Suppressor macrophage treated with lipopolysaccharide for 1 hour (primary cell): ENCODE measurements at regions not wholly inside any gene's neighbourhood (a gene's known extent, or its start where the extent isn't known, plus 50 kb on each side); places are given as distances from the start of the nearest gene placed in this dataset.
"Not testable (repeated sequence)": the region's sequence is repeated elsewhere in the genome, so short reads cannot be mapped to it uniquely, and the experiment has no call there.

ENCODE experiments used
- DNase-seq, 3 donors: peaks; one replicate each; pipeline ENCODE4 v3.0.0-alpha.2; 2020 to 2022

- no peak for DNase-seq
Measured at GRCh38 chr20:19835533-19836222, 77.6 kb downstream of the RIN2 start.

- DNase-seq, result no peak
Measured at GRCh38 chr20:19838468-19838867, 80.4 kb downstream of the RIN2 start.

GRCh38 chr20:19839053-19839452 lies 81.0 kb downstream of the RIN2 start:
- DNase-seq, result no peak

GRCh38 chr20:19840111-19840710 lies 82.2 kb downstream of the RIN2 start:
- no peak for DNase-seq

GRCh38 chr20:19841740-19842139 lies 83.7 kb downstream of the RIN2 start:
- DNase-seq, result no peak

- DNase-seq, result not testable (repeated sequence)
Measured at GRCh38 chr20:19844850-19845249, 86.8 kb downstream of the RIN2 start.

- DNase-seq, result no peak
Measured at GRCh38 chr20:19847383-19847782, 89.3 kb downstream of the RIN2 start.

GRCh38 chr20:19849341-19850197 lies 91.5 kb downstream of the RIN2 start:
- peak; percentile 15 to 53 (median 23) for DNase-seq

- no peak for DNase-seq
Measured at GRCh38 chr20:19850198-19850533, 92.1 kb downstream of the RIN2 start.

- DNase-seq, result no peak
Measured at GRCh38 chr20:19851861-19852260, 93.8 kb downstream of the RIN2 start.

GRCh38 chr20:19855416-19855815 lies 97.4 kb downstream of the RIN2 start:
- peak; percentile 56 to 87 (median 65) for DNase-seq

- DNase-seq, result no peak
Measured at GRCh38 chr20:19858466-19859371, 100.7 kb downstream of the RIN2 start.

- no peak for DNase-seq
Measured at GRCh38 chr20:19859444-19859843, 101.4 kb downstream of the RIN2 start.

GRCh38 chr20:19860737-19861136 lies 102.7 kb downstream of the RIN2 start:
- DNase-seq, result no peak

GRCh38 chr20:19861147-19861759 lies 103.2 kb downstream of the RIN2 start:
- no peak for DNase-seq

- no peak for DNase-seq
Measured at GRCh38 chr20:19864130-19864529, 106.1 kb downstream of the RIN2 start.

- no peak for DNase-seq
Measured at GRCh38 chr20:19866070-19866469, 108.0 kb downstream of the RIN2 start.

GRCh38 chr20:19867074-19867473 lies 109.0 kb downstream of the RIN2 start:
- peak; percentile 66 to 94 (median 86) for DNase-seq

GRCh38 chr20:19867940-19868371 lies 109.9 kb downstream of the RIN2 start:
- DNase-seq, result peak; percentile 90 to 94 (median 91)

- DNase-seq, result no peak
Measured at GRCh38 chr20:19868441-19868840, 110.4 kb downstream of the RIN2 start.

GRCh38 chr20:19872001-19872400 lies 113.9 kb downstream of the RIN2 start:
- no peak for DNase-seq

GRCh38 chr20:19874040-19874727 lies 116.1 kb downstream of the RIN2 start:
- DNase-seq, result no peak
